OCI-LY7 (cell line): ENCODE measurements at regions not wholly inside any gene's neighbourhood (a gene's known extent, or its start where the extent isn't known, plus 50 kb on each side); places are given as distances from the start of the nearest gene placed in this dataset.
"Not testable (repeated sequence)": the region's sequence is repeated elsewhere in the genome, so short reads cannot be mapped to it uniquely, and the experiment has no call there.

Experiments used
- BruUV-seq: library from RNA; stranded (reverse); fragments of 400-500 nt; replicated peaks from 2 replicates; lab custom pipeline; 2021; lab: Mats Ljungman, UMichigan
- CTCF ChIA-PET: fragments of 300-600 bp; sonication (Branson Sonifier 250); formaldehyde crosslinking; loops from one replicate; lab custom pipeline; 2022; ENCODE audit warnings: antibody characterized with exemption; ENCODE audit not compliant: unreplicated experiment; lab: Charles Lee
- POLR2A ChIA-PET: fragments of 300-600 bp; sonication (Branson Sonifier 250); formaldehyde crosslinking; loops from one replicate; lab custom pipeline; 2022; ENCODE audit warnings: antibody characterized with exemption; lab: Charles Lee
- DNase-seq: peaks from one replicate; pipeline ENCODE4 v3.0.0-alpha.2; 2015; ENCODE audit warnings: low spot score
- H2AFZ ChIP-seq: fragments of 200-600 bp; sonication (generic), shearing (Covaris generic); 2 replicates; pipeline ENCODE4 v1.6.1; 2014; ENCODE audit warnings: mild to moderate bottlenecking, antibody characterized with exemption, low read length, moderate library complexity
- H3K27ac ChIP-seq: fragments of 200-600 bp; sonication (generic); 2 replicates; pipeline ENCODE4 v1.5.1; 2014; ENCODE audit warnings: mixed run types, low read depth, mild to moderate bottlenecking, moderate library complexity, low read length, inconsistent platforms; ENCODE audit not compliant: poor library complexity, severe bottlenecking
- H3K36me3 ChIP-seq: fragments of 200-600 bp; sonication (generic); 2 replicates; pipeline ENCODE4 v1.6.1; 2014; ENCODE audit warnings: mild to moderate bottlenecking, antibody characterized with exemption, low read length, moderate library complexity, mixed read lengths; ENCODE audit not compliant: insufficient read depth
- H3K4me1 ChIP-seq: fragments of 200-600 bp; sonication (generic); 2 replicates; pipeline ENCODE4 v1.5.1; 2014; ENCODE audit warnings: mild to moderate bottlenecking, low read length; ENCODE audit not compliant: insufficient read depth, poor library complexity, severe bottlenecking
- H3K4me2 ChIP-seq: fragments of 200-600 bp; sonication (generic); 2 replicates; pipeline ENCODE4 v1.6.1; 2014; ENCODE audit warnings: mild to moderate bottlenecking, low read length
- H3K4me3 ChIP-seq: fragments of 200-600 bp; sonication (generic); 2 replicates; pipeline ENCODE4 v1.5.1; 2014; ENCODE audit warnings: mild to moderate bottlenecking, low read depth, low read length; ENCODE audit not compliant: poor library complexity, severe bottlenecking
- H3K79me2 ChIP-seq: fragments of 200-600 bp; sonication (generic); 2 replicates; pipeline ENCODE4 v1.6.1; 2016; ENCODE audit warnings: low read depth, mild to moderate bottlenecking, low read length, moderate library complexity, mixed read lengths; ENCODE audit not compliant: insufficient read depth
- H3K9me2 ChIP-seq: fragments of 200-600 bp; sonication (generic); 2 replicates; pipeline ENCODE4 v1.6.1; 2016; ENCODE audit warnings: mild to moderate bottlenecking, low read length, mixed read lengths; ENCODE audit not compliant: insufficient read depth
- H3K9me3 ChIP-seq: fragments of 200-600 bp; sonication (generic); 2 replicates; pipeline ENCODE4 v1.6.1; 2014; ENCODE audit warnings: mild to moderate bottlenecking, mixed run types, low read length, mixed read lengths
- H4K20me1 ChIP-seq: fragments of 200-600 bp; sonication (generic); 2 replicates; pipeline ENCODE4 v1.6.1; 2014; ENCODE audit warnings: mild to moderate bottlenecking, antibody characterized with exemption, low read length, moderate library complexity, mixed read lengths; ENCODE audit not compliant: insufficient read depth
- CTCF ChIP-seq: fragments of 200-600 bp; sonication (generic); conservative IDR thresholded peaks from 2 replicates; pipeline ENCODE4 v1.5.1; 2014; ENCODE audit warnings: mild to moderate bottlenecking, antibody characterized with exemption, low read length, moderate library complexity, mixed read lengths
- EZH2phosphoT487 ChIP-seq: fragments of 200-600 bp; sonication (generic); IDR thresholded peaks from 2 replicates; pipeline ENCODE4 v1.6.1; 2018; ENCODE audit warnings: low read depth, borderline replicate concordance, mild to moderate bottlenecking, mixed run types, antibody characterized with exemption, low read length, moderate library complexity, mixed read lengths
- intact Hi-C: fragments of 100-400 bp; cut with micrococcal nuclease; formaldehyde crosslinking; loops from one replicate; pipeline ENCODE4 v1.10.0; 2022; ENCODE audit not compliant: unreplicated experiment

GRCh38 chr5:108687595-108688200 is 60.0 kb upstream of the FER start:
- H3K4me2 ChIP-seq: no peak overlapping the region
- TF ChIP-seq EZH2phosphoT487 (no peak), CTCF (no peak)
- H3K9me2 ChIP-seq: no peaks in the 10 kb centered on the region
- no peak overlapping the region for H2AFZ ChIP-seq
- no peak overlapping the region for H3K4me3 ChIP-seq
- H3K27ac ChIP-seq: no peak overlapping the region
- intact Hi-C loops: no loop called here
- no peaks in the 10 kb centered on the region for H4K20me1 ChIP-seq
- no peaks in the 10 kb centered on the region for H3K79me2 ChIP-seq
- H3K9me3 ChIP-seq: no peaks in the 10 kb centered on the region
- BruUV-seq: no TSS peak
- POLR2A ChIA-PET: interaction anchor here (0.6 kb wide), 2 partner anchors 226 to 258 kb away, joined by 3 read pairs; no protein-coding TSS in a partner anchor
- CTCF ChIA-PET: no interaction called here
- DNase-seq: no peak
- no peaks in the 10 kb centered on the region for H3K36me3 ChIP-seq
- no peaks in the 10 kb centered on the region for H3K4me1 ChIP-seq

- H3K9me3 ChIP-seq: no peaks in the 10 kb centered on the region
- no peak for TF ChIP-seq CTCF
- H3K27ac ChIP-seq: no peak overlapping the region
- no TSS peak for BruUV-seq
- H3K79me2 ChIP-seq: no peaks in the 10 kb centered on the region
- no peaks in the 10 kb centered on the region for H4K20me1 ChIP-seq
- H2AFZ ChIP-seq: no peak overlapping the region
- no peaks in the 10 kb centered on the region for H3K36me3 ChIP-seq
- H3K4me3 ChIP-seq: no peak overlapping the region
- no peaks in the 10 kb centered on the region for H3K9me2 ChIP-seq
- DNase-seq: no peak
- ChIA-PET POLR2A (interaction anchor here (1.6 kb wide), 1 partner anchor 412 kb away, joined by 5 read pairs; no protein-coding TSS in a partner anchor), CTCF (no interaction called here)
- no peaks in the 10 kb centered on the region for H3K4me1 ChIP-seq
- H3K4me2 ChIP-seq: no peak overlapping the region
- intact Hi-C loops: no loop called here
These were observed 61.0 kb upstream of the FER start for GRCh38 chr5:108686676-108687075.

DNA sequence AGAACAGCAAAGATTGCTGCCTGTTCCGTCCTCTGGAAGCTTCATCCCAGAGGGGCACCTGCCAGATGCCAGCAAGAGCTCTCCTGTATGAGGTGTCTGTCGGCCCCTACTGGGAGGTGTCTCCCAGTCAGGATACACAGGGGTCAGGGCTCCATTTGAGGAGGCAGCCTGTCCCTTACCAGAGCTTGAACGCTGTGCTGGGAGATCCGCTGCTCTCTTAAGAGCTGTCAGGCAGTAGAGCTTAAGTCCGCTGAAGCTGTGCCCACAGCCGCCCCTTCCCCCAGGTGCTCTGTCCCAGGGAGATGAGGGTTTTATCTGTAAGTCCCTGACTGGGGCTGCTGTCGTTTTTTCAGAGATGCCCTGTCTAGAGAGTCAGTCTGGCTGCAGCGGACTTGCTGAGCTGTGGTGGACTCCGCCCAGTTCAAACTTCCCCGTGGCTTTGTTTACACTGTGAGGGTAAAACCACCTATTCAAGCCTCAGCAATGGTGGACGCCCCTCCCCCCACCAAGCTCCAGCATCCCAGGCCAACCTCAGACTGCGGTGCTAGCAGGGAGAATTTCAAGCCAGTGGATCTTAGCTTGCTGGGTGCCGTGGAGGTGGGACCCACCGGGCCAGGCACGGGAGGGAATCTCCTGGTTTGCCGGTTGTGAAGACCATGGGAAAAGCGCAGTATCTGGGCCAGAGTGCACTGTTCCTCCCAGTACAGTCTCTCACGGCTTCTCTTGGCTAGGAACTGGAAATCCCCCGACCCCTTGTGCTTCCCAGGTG is 62.1 kb upstream of the FER start:
- H2AFZ ChIP-seq, H3K27ac ChIP-seq, intact Hi-C loops, H3K4me3 ChIP-seq, H3K79me2 ChIP-seq, H3K9me2 ChIP-seq, CTCF ChIA-PET, H3K4me2 ChIP-seq, H3K36me3 ChIP-seq, H3K9me3 ChIP-seq, H3K4me1 ChIP-seq, BruUV-seq, DNase-seq, H4K20me1 ChIP-seq: not testable (repeated sequence)
- POLR2A ChIA-PET: interaction anchor here (1.6 kb wide), 1 partner anchor 413 kb away, joined by 5 read pairs; no protein-coding TSS in a partner anchor
